AG20443 (cell line): ENCODE measurements at regions not wholly inside any gene's neighbourhood (a gene's known extent, or its start where the extent isn't known, plus 50 kb on each side); places are given as distances from the start of the nearest gene placed in this dataset.

Experiments
- DNase-seq: peaks from one replicate; pipeline ENCODE4 v3.0.0; 2012; ENCODE audit warnings: low spot score, mixed read lengths

- DNase-seq: peak; percentile 38
These were observed 258.2 kb downstream of the PPP1R2C start for GRCh38 chrX:42519666-42520231.

- DNase-seq: no peak
These were observed 262.0 kb downstream of the PPP1R2C start for GRCh38 chrX:42515939-42516338.

- no peak for DNase-seq
These were observed 272.9 kb downstream of the PPP1R2C start for GRCh38 chrX:42505016-42505415.

- no peak for DNase-seq
These were observed 278.3 kb downstream of the PPP1R2C start for GRCh38 chrX:42499620-42500019.

GRCh38 chrX:42497356-42497755 lies 280.6 kb downstream of the PPP1R2C start:
- DNase-seq: no peak

- no peak for DNase-seq
These were observed 281.7 kb downstream of the PPP1R2C start for GRCh38 chrX:42496239-42496638.

- DNase-seq: no peak
These were observed 282.8 kb downstream of the PPP1R2C start for GRCh38 chrX:42495139-42495538.

GRCh38 chrX:42491137-42491907 lies 286.6 kb downstream of the PPP1R2C start:
- DNase-seq: no peak

- DNase-seq: no peak
These were observed 287.9 kb downstream of the PPP1R2C start for GRCh38 chrX:42490111-42490510.

GRCh38 chrX:42485601-42486000 lies 292.4 kb downstream of the PPP1R2C start:
- no peak for DNase-seq

- no peak for DNase-seq
These were observed 293.7 kb downstream of the PPP1R2C start for GRCh38 chrX:42484233-42484632.

- no peak for DNase-seq
These were observed 300.6 kb downstream of the PPP1R2C start for GRCh38 chrX:42477396-42477795.

- DNase-seq: no peak
These were observed 305.2 kb downstream of the PPP1R2C start for GRCh38 chrX:42472727-42473126.

- no peak for DNase-seq
These were observed 311.5 kb downstream of the PPP1R2C start for GRCh38 chrX:42466332-42467046.

- DNase-seq: no peak
These were observed 312.1 kb downstream of the PPP1R2C start for GRCh38 chrX:42465821-42466220.

- DNase-seq: no peak
These were observed 314.1 kb downstream of the PPP1R2C start for GRCh38 chrX:42463706-42464490.

- no peak for DNase-seq
These were observed 315.0 kb downstream of the PPP1R2C start for GRCh38 chrX:42462917-42463316.

- DNase-seq: no peak
These were observed 317.3 kb downstream of the PPP1R2C start for GRCh38 chrX:42460706-42461105.

GRCh38 chrX:42459735-42460134 lies 318.2 kb downstream of the PPP1R2C start:
- no peak for DNase-seq

GRCh38 chrX:42456176-42456700 lies 321.7 kb downstream of the PPP1R2C start:
- DNase-seq: no peak

- no peak for DNase-seq
These were observed 327.7 kb downstream of the PPP1R2C start for GRCh38 chrX:42450228-42450627.

GRCh38 chrX:42443267-42443666 lies 334.7 kb downstream of the PPP1R2C start:
- no peak for DNase-seq
